ENCODE measurements at regions not wholly inside any gene's neighbourhood (a gene's known extent, or its start where the extent isn't known, plus 50 kb on each side); places are given as distances from the start of the nearest gene placed in this dataset.

DNA sequence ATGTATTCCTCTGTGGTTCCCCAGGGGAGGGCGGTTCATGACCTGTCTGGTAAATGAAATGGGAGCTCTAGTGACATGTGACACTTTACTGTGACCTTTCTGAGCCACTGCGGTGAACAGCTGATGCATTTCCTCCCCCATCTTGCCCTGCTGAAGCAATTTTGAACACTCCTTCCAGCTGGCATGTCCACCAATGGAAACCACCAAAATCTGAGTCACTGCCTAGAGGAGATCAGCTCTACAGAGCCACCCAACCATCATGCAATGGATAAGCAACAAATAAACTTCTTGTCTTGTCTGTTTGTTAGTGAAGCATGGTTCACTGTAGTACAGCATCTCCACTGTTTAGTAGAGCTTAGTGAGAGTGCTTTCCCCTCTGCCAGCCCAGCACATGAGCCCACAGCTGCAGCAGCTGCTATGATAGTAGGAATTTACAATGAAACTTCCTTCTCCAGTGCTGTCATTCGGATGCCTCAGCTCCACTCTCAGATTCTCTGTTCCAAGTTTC lies 479.4 kb downstream of the NTRK3 start:
- ATAC-seq (ENCODE audit: low read depth) (peak; percentile 93), DNase-seq (peak; percentile 95)
- Histone ChIP-seq H2AK9ac (replicated peaks; ENCODE audit: low read depth, low read length, poor library complexity) (no peak overlapping the region), H3K27ac (ENCODE audit: insufficient read depth, low read length) (no peak overlapping the region), H4K20me1 (ENCODE audit: insufficient read depth, low read length) (no peaks in the 10 kb centered on the region), H3K27me3 (ENCODE audit: control insufficient read depth, insufficient read depth, low read length) (peaks cover 11% of the 10 kb centered on the region; the same call in 1 of the 2 replicates), H2BK120ac (ENCODE audit: low read depth, low read length) (no peak overlapping the region), H3K9ac (ENCODE audit: low read depth, low read length) (no peak overlapping the region), H3K79me1 (ENCODE audit: low read depth in 1 of 2, low read length in 2 of 2) (no peaks in the 10 kb centered on the region), H3K4ac (ENCODE audit: low read depth, low read length) (no peak overlapping the region), H3K9me3 (ENCODE audit: control insufficient read depth, insufficient read depth, low read length) (no peaks in the 10 kb centered on the region), H3K14ac (replicated peaks; ENCODE audit: low read depth, low read length) (no peak overlapping the region), H3K56ac (ENCODE audit: extremely low read depth, insufficient read depth, low read length) (no peak overlapping the region), H2BK20ac (ENCODE audit: low read depth, low read length) (no peak overlapping the region), H3K4me1 (ENCODE audit: control insufficient read depth, insufficient read depth, low read length) (peaks cover 7% of the 10 kb centered on the region; the same call in 1 of the 2 replicates), H3K9me1 (ENCODE audit: insufficient read depth, low read length) (no peaks in the 10 kb centered on the region), H3K4me3 (ENCODE audit: insufficient read depth, low read depth, low read length) (no peak overlapping the region), H2BK5ac (ENCODE audit: low read depth, low read length, poor library complexity, severe bottlenecking) (no peak overlapping the region), H3K36me3 (ENCODE audit: control insufficient read depth, insufficient read depth, low read length) (no peaks in the 10 kb centered on the region), H4K8ac (ENCODE audit: low read depth in 2 of 2, low read length in 2 of 2) (no peak overlapping the region), H4K5ac (ENCODE audit: low read depth, low read length) (no peak overlapping the region), H3K4me2 (ENCODE audit: low read depth, low read length) (no peak overlapping the region), H4K91ac (ENCODE audit: insufficient read depth, low read depth, low read length) (no peak overlapping the region), H3K23ac (ENCODE audit: low read depth, low read length) (no peak overlapping the region), H2BK15ac (ENCODE audit: low read depth, low read length) (no peak overlapping the region), H2AK5ac (ENCODE audit: low read depth, low read length) (no peak overlapping the region), H2AFZ (replicated peaks; ENCODE audit: low read length, poor library complexity) (no peak overlapping the region), H3K18ac (ENCODE audit: low read depth, low read length) (no peak overlapping the region)
- CTCF ChIA-PET, result no interaction called here
- intact Hi-C loops (cut with micrococcal nuclease) (no loop called here), in situ Hi-C loops (cut with MboI; ENCODE audit: low sequenced_read_pairs) (no loop called here), dilution Hi-C loops (cut with HindIII; ENCODE audit: low sequenced_read_pairs, unreplicated experiment) (no loop called here)
- BruUV-seq (replicated peaks), result no TSS peak
- WGBS, 2 experiments (ENCODE audit: extremely low coverage in 2 of 2, insufficient read length in 1 of 2), result no CpG with 5 or more reads among the region's 3 CpGs
- POLR2A ChIA-PET (ENCODE audit: unreplicated experiment), result interaction anchor here (1.6 kb wide), 1 partner anchor 13 kb away, joined by 4 read pairs; no protein-coding TSS in a partner anchor
- TF ChIP-seq MXI1 (IDR thresholded peaks at IDR 0.05; ENCODE audit: borderline replicate concordance, low read depth, low read length), result 0 out of 2 replicates have a peak, but pooled peaks have one; percentile 24
- peak; percentile 89 for TF ChIP-seq CEBPB (IDR thresholded peaks at IDR 0.05; ENCODE audit: low read depth, low read length)
- TF ChIP-seq, protein P1, sequence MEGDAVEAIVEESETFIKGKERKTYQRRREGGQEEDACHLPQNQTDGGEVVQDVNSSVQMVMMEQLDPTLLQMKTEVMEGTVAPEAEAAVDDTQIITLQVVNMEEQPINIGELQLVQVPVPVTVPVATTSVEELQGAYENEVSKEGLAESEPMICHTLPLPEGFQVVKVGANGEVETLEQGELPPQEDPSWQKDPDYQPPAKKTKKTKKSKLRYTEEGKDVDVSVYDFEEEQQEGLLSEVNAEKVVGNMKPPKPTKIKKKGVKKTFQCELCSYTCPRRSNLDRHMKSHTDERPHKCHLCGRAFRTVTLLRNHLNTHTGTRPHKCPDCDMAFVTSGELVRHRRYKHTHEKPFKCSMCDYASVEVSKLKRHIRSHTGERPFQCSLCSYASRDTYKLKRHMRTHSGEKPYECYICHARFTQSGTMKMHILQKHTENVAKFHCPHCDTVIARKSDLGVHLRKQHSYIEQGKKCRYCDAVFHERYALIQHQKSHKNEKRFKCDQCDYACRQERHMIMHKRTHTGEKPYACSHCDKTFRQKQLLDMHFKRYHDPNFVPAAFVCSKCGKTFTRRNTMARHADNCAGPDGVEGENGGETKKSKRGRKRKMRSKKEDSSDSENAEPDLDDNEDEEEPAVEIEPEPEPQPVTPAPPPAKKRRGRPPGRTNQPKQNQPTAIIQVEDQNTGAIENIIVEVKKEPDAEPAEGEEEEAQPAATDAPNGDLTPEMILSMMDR (conservative IDR thresholded peaks at IDR 0.05; ENCODE audit: low read depth, low read length), result no peak
- peak; percentile 18; the same call in 1 of the 2 replicates for TF ChIP-seq RAD21 (IDR thresholded peaks at IDR 0.05; ENCODE audit: low read length)
- TF ChIP-seq NFE2L2 (IDR thresholded peaks at IDR 0.05; ENCODE audit: low read depth, low read length), result no peak; the same call in 1 of the 2 replicates
- no peak for TF ChIP-seq SMC3 (IDR thresholded peaks at IDR 0.05; ENCODE audit: low read depth, low read length)
- no peak for TF ChIP-seq MAZ (IDR thresholded peaks at IDR 0.05; ENCODE audit: borderline replicate concordance, low read depth, low read length)
- peak; percentile 59 for TF ChIP-seq FOS (IDR thresholded peaks at IDR 0.05; ENCODE audit: low read depth, low read length)
- 0 out of 2 replicates have a peak, but pooled peaks have one; percentile 1 for TF ChIP-seq MAFK (IDR thresholded peaks at IDR 0.05; ENCODE audit: low read depth, low read length)
- TF ChIP-seq BHLHE40 (IDR thresholded peaks at IDR 0.05; ENCODE audit: low read depth, low read length), result peak; percentile 42
- TF ChIP-seq, protein P2, sequence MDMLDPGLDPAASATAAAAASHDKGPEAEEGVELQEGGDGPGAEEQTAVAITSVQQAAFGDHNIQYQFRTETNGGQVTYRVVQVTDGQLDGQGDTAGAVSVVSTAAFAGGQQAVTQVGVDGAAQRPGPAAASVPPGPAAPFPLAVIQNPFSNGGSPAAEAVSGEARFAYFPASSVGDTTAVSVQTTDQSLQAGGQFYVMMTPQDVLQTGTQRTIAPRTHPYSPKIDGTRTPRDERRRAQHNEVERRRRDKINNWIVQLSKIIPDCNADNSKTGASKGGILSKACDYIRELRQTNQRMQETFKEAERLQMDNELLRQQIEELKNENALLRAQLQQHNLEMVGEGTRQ (IDR thresholded peaks at IDR 0.05; ENCODE audit: low read depth, low read length), result peak; percentile 64
- TF ChIP-seq CHD1 (IDR thresholded peaks at IDR 0.05; ENCODE audit: low read depth, low read length), result no peak
- no peak for TF ChIP-seq RFX5 (IDR thresholded peaks at IDR 0.05; ENCODE audit: low read depth, low read length)
- TF ChIP-seq POLR2A (IDR thresholded peaks at IDR 0.05; ENCODE audit: low read depth, low read length), result no peak
- TF ChIP-seq RCOR1 (IDR thresholded peaks at IDR 0.05; ENCODE audit: insufficient replicate concordance, low read length), result peak; percentile 52
- TF ChIP-seq, protein P3, sequence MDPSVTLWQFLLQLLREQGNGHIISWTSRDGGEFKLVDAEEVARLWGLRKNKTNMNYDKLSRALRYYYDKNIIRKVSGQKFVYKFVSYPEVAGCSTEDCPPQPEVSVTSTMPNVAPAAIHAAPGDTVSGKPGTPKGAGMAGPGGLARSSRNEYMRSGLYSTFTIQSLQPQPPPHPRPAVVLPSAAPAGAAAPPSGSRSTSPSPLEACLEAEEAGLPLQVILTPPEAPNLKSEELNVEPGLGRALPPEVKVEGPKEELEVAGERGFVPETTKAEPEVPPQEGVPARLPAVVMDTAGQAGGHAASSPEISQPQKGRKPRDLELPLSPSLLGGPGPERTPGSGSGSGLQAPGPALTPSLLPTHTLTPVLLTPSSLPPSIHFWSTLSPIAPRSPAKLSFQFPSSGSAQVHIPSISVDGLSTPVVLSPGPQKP (IDR thresholded peaks at IDR 0.05; ENCODE audit: borderline replicate concordance, low read depth, low read length), result no peak
